Brain microvascular endothelial cell (primary cell): ENCODE measurements at regions not wholly inside any gene's neighbourhood (a gene's known extent, or its start where the extent isn't known, plus 50 kb on each side); places are given as distances from the start of the nearest gene placed in this dataset.

Experiments
- DNase-seq: peaks from one replicate; pipeline ENCODE4 v3.0.0-alpha.2; 2020
- H3K27ac ChIP-seq: fragments of 250-450 bp; sonication (Bioruptor Pico); 2 replicates; pipeline ENCODE4 v1.5.1; 2020; ENCODE audit warnings: mild to moderate bottlenecking, moderate library complexity
- H3K27me3 ChIP-seq: fragments of 250-450 bp; sonication (Bioruptor Pico); replicated peaks from 2 replicates; pipeline ENCODE4 v1.5.1; 2020; ENCODE audit warnings: mild to moderate bottlenecking
- H3K36me3 ChIP-seq: fragments of 250-450 bp; sonication (Bioruptor Pico); replicated peaks from 2 replicates; pipeline ENCODE4 v1.5.1; 2020; ENCODE audit warnings: mild to moderate bottlenecking
- H3K4me3 ChIP-seq: 2 replicates; pipeline ENCODE4 v1.5.1; 2011; ENCODE audit warnings: low read depth, mild to moderate bottlenecking, control low read depth, low read length, moderate library complexity
- CTCF ChIP-seq: IDR thresholded peaks from 2 replicates; pipeline ENCODE4 v1.5.1; 2011; ENCODE audit warnings: low read depth, mild to moderate bottlenecking, moderate library complexity, low read length, control low read depth, inconsistent platforms; ENCODE audit errors: missing control alignments
- in situ Hi-C: cut with HindIII; loops from 2 replicates; pipeline ENCODE4 v1.10.0; 2017; ENCODE audit warnings: low sequenced_read_pairs, low pct_ligation_motif_present

GRCh38 chr15:70428211-70428822 lies 330.6 kb upstream of the TLE3 start:
- H3K27ac ChIP-seq = no peak overlapping the region
- in situ Hi-C loops = no loop called here
- H3K36me3 ChIP-seq = no peaks in the 10 kb centered on the region
- TF ChIP-seq CTCF = no peak
- H3K4me3 ChIP-seq = no peak overlapping the region
- peaks cover 5% of the 10 kb centered on the region for H3K27me3 ChIP-seq
- DNase-seq = no peak

DNA sequence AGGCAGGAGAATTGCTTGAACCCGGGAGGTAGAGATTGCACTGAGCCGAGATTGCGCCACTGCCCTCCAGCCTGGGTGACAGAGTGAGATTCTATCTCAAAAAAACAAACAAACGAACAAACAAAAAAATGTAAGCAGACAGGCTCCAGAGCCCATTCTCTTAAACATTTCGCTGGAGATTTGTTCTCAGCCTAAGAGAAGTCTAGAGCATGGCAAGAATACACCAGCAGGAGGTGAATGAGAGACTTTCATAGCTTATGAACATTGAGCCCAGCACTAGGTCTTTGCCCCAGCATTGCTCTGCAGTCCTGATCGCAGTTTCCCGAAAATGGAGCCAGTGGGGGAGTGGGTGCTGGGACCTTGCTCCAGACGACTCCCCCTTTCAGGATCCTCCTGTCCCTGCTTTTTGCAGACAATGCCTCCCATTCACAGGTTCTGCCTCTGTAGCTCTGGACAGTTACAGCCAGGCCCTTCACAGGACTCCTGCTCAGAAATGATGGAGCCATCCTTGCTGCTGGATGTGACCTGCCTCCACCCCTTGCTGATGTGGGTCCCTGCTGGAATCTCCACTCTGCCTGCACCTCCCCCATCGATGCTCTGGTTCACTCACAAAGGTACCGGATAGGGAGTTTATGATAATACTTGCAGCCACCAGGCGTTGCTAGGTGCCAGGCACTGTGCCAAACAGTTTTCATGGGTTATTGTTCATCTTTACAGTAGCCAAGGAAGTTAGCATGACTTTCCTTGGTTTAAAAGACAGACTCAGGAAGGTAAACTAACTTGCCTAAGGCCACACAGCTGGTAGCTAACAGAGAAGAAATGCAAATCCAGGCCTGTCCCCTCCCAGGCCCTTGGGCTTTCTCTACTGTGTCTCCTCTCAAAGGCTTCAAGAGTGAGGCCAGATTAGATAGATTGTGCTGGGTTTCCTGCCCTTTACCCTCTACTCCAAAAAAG lies 329.7 kb upstream of the TLE3 start:
- H3K27me3 ChIP-seq = peaks cover 8% of the 10 kb centered on the region

GRCh38 chr15:70426096-70426821 lies 328.5 kb upstream of the TLE3 start:
- no peak overlapping the region for H3K4me3 ChIP-seq

More for the DNA sequence above, 329.7 kb upstream of the TLE3 start:
- Histone ChIP-seq H3K4me3 (no peak overlapping the region), H3K36me3 (no peaks in the 10 kb centered on the region), H3K27ac (no peak overlapping the region)
- DNase-seq = no peak
- TF ChIP-seq CTCF = peak; percentile 26
- in situ Hi-C loops = no loop called here

GRCh38 chr15:70424937-70425411 lies 327.3 kb upstream of the TLE3 start:
- Histone ChIP-seq H3K27me3 (peaks cover 31% of the 10 kb centered on the region), H3K36me3 (no peaks in the 10 kb centered on the region), H3K27ac (no peak overlapping the region), H3K4me3 (no peak overlapping the region)
- no peak for DNase-seq
- no peak for TF ChIP-seq CTCF
- in situ Hi-C loops = no loop called here

More at GRCh38 chr15:70426096-70426821, 328.5 kb upstream of the TLE3 start:
- DNase-seq = no peak
- no peaks in the 10 kb centered on the region for H3K36me3 ChIP-seq
- no peak for TF ChIP-seq CTCF
- in situ Hi-C loops = no loop called here
- H3K27me3 ChIP-seq = peaks cover 20% of the 10 kb centered on the region
- H3K27ac ChIP-seq = no peak overlapping the region

GRCh38 chr15:70423267-70423666 lies 325.6 kb upstream of the TLE3 start:
- Histone ChIP-seq H3K36me3 (no peaks in the 10 kb centered on the region), H3K27ac (no peak overlapping the region), H3K4me3 (no peak overlapping the region), H3K27me3 (peaks cover 44% of the 10 kb centered on the region)
- TF ChIP-seq CTCF = no peak
- in situ Hi-C loops = no loop called here
- no peak for DNase-seq
